C4-2B (cell line): ENCODE measurements at regions not wholly inside any gene's neighbourhood (a gene's known extent, or its start where the extent isn't known, plus 50 kb on each side); places are given as distances from the start of the nearest gene placed in this dataset.

Source experiments
- H3K27ac ChIP-seq: fragments of 450-650 bp; 2 replicates; pipeline ENCODE4 v1.5.1; 2017
- ZFX ChIP-seq: fragments of 450-650 bp; IDR thresholded peaks from 2 replicates; pipeline ENCODE4 v1.6.1; 2017
- TF ChIP-seq, protein P1 (sequence below): fragments of 450-650 bp; conservative IDR thresholded peaks from 2 replicates; pipeline ENCODE4 v1.5.1; 2017; ENCODE audit warnings: mild to moderate bottlenecking

DNA sequence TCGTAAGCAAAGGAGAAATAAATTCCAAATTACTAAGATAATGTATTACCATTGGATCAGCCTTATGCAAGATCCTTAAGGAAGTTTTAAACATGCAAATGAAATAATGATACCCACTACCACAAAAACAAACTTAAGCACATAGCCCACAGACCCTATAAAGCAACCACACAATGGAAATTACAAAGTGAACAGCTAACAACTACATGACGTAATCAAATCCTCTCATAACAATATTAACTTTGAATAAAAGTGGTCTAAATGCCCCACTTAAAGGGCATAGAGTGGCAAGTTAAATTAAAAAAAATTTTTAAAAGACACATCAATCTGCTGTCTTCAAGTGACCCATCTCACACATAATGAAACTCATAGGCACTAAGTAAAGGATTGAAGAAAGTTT is 397.3 kb upstream of the SEMA3A start:
- no peak overlapping the region for H3K27ac ChIP-seq
- TF ChIP-seq ZFX: no peak

DNA sequence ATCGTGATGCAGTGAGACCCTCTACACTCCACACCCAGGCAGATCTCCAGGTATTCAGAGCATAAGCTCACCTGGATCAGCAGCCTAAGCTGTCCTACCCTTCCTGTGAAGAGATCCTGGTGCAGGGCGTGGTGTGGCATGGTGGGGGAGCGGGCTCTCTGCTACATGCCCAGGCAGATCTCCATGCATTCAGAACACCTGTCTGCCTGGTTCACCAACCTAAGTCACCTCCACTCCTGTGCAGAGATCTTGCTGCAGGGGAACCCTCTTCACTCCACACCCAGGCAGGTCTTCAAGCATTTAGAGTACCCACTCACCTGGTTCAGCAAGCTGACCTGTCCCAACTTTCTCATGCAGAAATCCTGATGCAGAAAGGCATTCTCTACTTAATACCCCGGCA is 394.4 kb upstream of the SEMA3A start:
- no peak overlapping the region for H3K27ac ChIP-seq
- TF ChIP-seq, protein P1, sequence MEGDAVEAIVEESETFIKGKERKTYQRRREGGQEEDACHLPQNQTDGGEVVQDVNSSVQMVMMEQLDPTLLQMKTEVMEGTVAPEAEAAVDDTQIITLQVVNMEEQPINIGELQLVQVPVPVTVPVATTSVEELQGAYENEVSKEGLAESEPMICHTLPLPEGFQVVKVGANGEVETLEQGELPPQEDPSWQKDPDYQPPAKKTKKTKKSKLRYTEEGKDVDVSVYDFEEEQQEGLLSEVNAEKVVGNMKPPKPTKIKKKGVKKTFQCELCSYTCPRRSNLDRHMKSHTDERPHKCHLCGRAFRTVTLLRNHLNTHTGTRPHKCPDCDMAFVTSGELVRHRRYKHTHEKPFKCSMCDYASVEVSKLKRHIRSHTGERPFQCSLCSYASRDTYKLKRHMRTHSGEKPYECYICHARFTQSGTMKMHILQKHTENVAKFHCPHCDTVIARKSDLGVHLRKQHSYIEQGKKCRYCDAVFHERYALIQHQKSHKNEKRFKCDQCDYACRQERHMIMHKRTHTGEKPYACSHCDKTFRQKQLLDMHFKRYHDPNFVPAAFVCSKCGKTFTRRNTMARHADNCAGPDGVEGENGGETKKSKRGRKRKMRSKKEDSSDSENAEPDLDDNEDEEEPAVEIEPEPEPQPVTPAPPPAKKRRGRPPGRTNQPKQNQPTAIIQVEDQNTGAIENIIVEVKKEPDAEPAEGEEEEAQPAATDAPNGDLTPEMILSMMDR: no peak
- TF ChIP-seq ZFX: no peak

DNA sequence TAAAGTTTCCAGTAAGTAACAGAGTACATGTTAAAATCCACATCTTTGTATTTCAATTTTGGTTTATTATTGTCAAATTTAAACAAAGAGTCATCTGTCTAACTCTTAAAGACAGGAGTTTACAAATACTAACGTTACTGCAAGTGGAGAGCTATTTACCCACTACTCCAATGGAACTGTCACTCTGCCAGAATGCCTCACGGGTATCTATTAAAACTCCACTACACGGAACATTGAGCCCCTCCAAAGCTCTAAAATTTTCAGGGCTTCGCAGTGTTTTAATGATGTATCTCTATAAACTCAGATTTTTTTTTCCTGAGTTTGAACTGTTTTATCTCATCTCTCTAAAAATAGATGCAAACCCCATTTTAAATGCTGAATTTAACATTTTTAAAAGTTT is 388.7 kb upstream of the SEMA3A start:
- H3K27ac ChIP-seq: no peak overlapping the region
- TF ChIP-seq, protein P1: no peak
- no peak for TF ChIP-seq ZFX

DNA sequence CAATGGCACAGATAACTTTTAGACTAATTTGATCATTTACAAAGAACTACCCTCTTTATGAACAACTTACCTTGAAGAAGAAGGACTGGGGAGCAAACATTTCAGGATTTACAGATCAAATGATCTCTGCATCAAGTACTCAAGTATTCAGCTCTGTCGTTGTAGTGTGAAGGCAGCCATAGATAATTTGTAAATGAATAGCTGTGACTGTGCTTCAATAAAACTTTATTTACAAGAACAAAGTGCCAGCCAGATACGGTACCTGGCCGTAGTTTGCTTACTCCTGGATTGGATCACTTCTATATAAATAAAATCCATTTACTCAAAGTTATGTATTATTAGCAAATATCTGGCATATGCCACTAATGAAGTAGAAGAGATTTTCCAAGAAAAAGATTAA is 388.2 kb upstream of the SEMA3A start:
- TF ChIP-seq, protein P1: no peak
- TF ChIP-seq ZFX: no peak
- no peak overlapping the region for H3K27ac ChIP-seq

DNA sequence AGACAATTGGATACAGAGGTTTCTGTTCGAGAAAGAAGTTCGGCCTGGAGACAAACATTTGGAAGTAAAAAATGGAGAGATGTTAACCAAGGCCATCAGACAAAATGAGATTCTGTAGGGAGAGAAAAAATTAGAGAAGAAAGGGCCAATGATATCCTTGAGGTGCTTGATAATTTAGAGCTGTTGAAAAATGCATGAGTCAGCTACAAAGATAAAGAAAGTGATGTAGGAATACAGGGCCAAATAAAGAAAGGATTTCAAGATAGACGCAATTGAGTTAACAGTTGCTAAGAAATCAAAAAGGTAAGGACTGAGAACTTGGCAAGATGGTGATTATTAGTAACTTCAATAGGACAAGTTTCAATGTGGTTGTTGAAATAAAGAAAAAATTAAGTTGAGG is 384.2 kb upstream of the SEMA3A start:
- no peak overlapping the region for H3K27ac ChIP-seq
- TF ChIP-seq, protein P1: no peak
- no peak for TF ChIP-seq ZFX

DNA sequence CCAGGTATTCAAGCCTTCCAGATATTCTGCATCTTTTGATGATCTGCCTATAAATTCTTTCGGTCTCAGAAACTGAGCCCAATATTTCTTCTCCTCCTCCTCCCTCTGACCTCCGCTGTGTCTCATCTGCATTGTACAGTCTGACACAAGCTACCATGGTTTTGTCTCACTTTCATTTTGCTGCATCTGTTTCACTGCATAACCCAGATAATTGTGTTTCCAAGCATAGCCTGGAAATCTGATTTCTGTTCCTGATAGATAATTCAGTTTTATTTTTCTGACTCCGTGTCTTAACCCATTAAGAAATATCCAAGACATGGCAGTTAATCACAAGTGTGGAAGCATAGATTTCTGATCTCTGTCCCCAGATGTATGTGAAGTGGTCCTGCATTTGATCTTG is 374.2 kb upstream of the SEMA3A start:
- no peak overlapping the region for H3K27ac ChIP-seq
- TF ChIP-seq, protein P1: no peak
- TF ChIP-seq ZFX: no peak

DNA sequence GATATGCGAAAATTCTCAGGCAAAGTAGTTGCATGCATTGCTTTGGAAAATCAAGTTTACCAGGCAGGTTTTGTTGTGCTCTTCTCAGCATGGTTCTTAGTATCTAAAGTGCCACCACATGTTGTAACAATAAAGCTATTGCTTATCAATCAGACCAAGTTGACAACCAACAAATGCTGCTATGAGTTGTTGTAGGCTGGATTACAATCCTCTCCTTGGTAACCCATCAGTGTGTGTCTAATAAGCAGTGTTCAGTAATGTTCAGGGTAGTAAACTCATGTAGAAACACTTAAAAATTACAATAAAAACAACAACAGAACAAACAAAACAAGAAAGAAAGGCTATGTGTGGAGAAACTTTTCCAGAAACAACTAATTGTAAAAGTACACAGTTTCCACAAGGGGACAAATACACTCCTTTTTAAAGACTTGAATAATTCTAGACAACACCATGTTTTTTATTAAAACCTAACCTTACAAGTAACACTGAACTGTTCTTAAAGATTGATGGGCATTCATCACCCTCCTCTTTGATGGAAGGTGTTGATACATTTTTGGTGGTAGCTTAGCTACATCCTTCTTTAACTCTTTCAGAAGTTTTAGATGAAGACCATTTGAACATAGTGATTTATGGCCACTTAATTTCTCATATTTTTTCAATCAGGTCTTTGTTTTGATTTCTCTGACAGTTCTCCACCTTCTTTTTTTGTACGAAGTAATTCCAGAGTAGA is 370.9 kb upstream of the SEMA3A start:
- no peak for TF ChIP-seq ZFX
- no peak overlapping the region for H3K27ac ChIP-seq

DNA sequence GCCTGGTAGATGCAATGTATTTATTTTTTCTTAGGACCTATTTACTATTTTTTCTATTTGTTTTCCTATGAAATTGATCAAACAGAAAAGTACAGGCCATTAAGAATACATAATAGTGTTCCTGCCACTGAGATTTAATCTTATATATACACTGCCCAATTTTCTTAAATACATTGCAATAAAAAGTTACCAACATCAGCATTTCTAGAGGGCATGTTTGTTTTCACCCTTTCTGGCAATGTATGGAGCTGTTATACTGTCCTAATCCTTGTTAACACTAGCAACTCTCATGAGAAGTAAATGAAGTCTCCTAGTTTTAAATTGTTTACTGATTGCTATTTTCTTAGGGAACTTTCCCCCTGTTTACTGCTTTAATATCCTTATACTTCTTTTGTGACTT is 359.1 kb upstream of the SEMA3A start:
- TF ChIP-seq, protein P1: no peak
- no peak for TF ChIP-seq ZFX
- H3K27ac ChIP-seq: no peak overlapping the region
